ENCODE measurements at regions not wholly inside any gene's neighbourhood (a gene's known extent, or its start where the extent isn't known, plus 50 kb on each side); places are given as distances from the start of the nearest gene placed in this dataset.
"Not testable (repeated sequence)": the region's sequence is repeated elsewhere in the genome, so short reads cannot be mapped to it uniquely, and the experiment has no call there.

GRCh38 chr2:12926641-12927040, 209.9 kb downstream of the TRIB2 start:
- intact Hi-C loops (cut with DNase I), result not testable (repeated sequence)
- DNase-seq, result peak in 1 of 10 donors; percentile 78

- intact Hi-C loops (cut with DNase I), result no loop called here
- DNase-seq, result no peak
Measured at GRCh38 chr2:12928197-12928774, 211.6 kb downstream of the TRIB2 start.

GRCh38 chr2:12928775-12929401, 212.2 kb downstream of the TRIB2 start:
- no peak for DNase-seq
- intact Hi-C loops (cut with DNase I), result no loop called here

GRCh38 chr2:12929758-12930157, 213.0 kb downstream of the TRIB2 start:
- DNase-seq, result no peak
- intact Hi-C loops (cut with DNase I), result loop anchor here (5.0 to 10.0 kb wide), 2 partner anchors 75 to 1097 kb away; no protein-coding TSS in a partner anchor

- DNase-seq, result no peak
- intact Hi-C loops (cut with DNase I), result loop anchor here (5.0 to 10.0 kb wide), 2 partner anchors 74 to 1098 kb away; no protein-coding TSS in a partner anchor
Measured at GRCh38 chr2:12930391-12930790, 213.7 kb downstream of the TRIB2 start.

- DNase-seq, result peak in 1 of 10 donors; percentile 11
- intact Hi-C loops (cut with DNase I), result loop anchor here (1.0 to 10.0 kb wide), 4 partner anchors 73 to 1099 kb away; partner anchors contain the start of gene TRIB2
Measured at GRCh38 chr2:12931186-12931844, 214.6 kb downstream of the TRIB2 start.

GRCh38 chr2:12932192-12932591, 215.5 kb downstream of the TRIB2 start:
- intact Hi-C loops (cut with DNase I), result loop anchor here (5.0 to 10.0 kb wide), 2 partner anchors 73 to 1100 kb away; no protein-coding TSS in a partner anchor
- no peak for DNase-seq

- intact Hi-C loops (cut with DNase I), result loop anchor here (5.0 to 10.0 kb wide), 2 partner anchors 71 to 1102 kb away; no protein-coding TSS in a partner anchor
- no peak for DNase-seq
Measured at GRCh38 chr2:12934146-12934756, 217.5 kb downstream of the TRIB2 start.

- intact Hi-C loops (cut with DNase I), result loop anchor here (10.0 kb wide), 1 partner anchor 70 kb away; no protein-coding TSS in a partner anchor
- no peak for DNase-seq
Measured at GRCh38 chr2:12935222-12935621, 218.5 kb downstream of the TRIB2 start.

DNA sequence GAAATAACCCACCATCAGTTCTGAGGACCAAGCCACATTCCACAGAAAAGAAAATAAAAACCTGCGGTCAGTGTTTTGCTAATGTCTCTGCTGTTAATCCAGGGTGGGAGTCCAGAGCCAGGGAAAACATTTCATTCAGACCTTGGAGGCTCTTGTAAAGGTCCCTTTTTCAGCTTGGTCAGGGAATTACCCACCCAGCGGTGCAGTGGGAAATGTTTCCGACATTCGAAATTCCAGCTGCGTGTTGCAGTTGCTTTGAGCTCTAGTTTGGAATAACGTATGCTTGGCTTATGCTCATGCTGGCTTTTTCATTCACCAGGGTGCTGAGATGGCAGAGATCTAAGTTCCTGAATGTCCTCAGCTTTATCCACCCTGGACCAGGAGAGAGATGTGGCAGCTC, 219.1 kb downstream of the TRIB2 start:
- intact Hi-C loops (cut with DNase I), result loop anchor here (10.0 kb wide), 1 partner anchor 69 kb away; no protein-coding TSS in a partner anchor

GRCh38 chr2:12941203-12941602, 224.5 kb downstream of the TRIB2 start:
- no peak for DNase-seq
- intact Hi-C loops (cut with DNase I), result no loop called here

More for the DNA sequence above, 219.1 kb downstream of the TRIB2 start:
- DNase-seq, result no peak

DNA sequence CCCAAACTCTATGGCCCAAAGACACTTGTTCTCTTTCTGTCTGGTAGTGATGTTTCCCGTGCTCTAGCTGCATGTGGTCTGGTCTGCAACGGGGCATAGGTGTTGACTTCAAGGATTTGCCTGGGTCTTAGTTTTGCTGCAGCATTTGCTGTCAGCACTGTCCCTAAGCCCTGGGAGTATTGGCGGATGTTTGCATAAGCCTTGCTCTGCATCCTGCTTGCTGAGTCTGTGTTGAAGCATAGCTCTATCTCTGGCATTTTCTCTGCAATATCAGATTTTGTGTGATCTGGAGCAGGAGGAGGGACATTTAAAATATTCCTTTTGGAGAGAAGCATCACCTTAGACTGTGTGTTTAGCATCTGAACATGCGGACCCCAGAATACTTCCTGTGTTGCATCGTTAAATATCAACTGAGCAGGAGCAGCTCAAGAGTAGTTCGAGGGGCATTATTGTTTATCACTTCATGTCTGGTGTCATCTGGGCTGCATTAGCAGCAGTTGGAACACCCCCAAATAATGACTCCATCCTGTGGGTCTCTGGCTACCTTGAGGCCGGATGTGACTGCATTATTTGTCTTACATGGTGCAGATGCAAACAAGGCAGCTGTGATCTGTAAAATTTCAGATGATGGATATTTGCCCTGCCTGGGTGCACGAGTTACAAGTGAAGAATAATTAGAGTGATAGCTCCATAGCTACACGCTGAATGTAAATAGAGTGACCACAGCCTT, 231.7 kb downstream of the TRIB2 start:
- DNase-seq, result no peak
- intact Hi-C loops (cut with DNase I), result no loop called here

DNA sequence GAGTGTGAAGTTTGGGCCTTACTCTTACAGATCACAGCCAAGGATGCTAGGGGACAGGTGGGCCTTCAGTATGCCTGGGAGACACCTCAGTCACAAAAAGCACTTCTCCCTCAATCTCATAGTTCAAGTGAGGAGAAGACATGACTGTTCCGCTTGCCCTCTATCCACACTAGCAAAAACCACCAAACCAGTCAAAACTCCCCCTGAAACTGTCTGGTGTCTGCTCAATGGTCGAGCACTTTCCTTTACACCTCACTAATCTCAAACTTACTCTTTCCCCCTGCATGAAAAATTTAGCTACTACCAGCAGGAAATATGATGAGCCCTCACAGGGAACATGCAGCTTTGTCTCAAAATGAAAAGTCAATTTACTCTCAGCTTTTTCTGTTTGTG, 232.2 kb downstream of the TRIB2 start:
- intact Hi-C loops (cut with DNase I), result no loop called here
- no peak for DNase-seq

GRCh38 chr2:12949406-12949805, 232.7 kb downstream of the TRIB2 start:
- no peak for DNase-seq
- intact Hi-C loops (cut with DNase I), result no loop called here

GRCh38 chr2:12950174-12950573, 233.4 kb downstream of the TRIB2 start:
- intact Hi-C loops (cut with DNase I), result no loop called here

DNA sequence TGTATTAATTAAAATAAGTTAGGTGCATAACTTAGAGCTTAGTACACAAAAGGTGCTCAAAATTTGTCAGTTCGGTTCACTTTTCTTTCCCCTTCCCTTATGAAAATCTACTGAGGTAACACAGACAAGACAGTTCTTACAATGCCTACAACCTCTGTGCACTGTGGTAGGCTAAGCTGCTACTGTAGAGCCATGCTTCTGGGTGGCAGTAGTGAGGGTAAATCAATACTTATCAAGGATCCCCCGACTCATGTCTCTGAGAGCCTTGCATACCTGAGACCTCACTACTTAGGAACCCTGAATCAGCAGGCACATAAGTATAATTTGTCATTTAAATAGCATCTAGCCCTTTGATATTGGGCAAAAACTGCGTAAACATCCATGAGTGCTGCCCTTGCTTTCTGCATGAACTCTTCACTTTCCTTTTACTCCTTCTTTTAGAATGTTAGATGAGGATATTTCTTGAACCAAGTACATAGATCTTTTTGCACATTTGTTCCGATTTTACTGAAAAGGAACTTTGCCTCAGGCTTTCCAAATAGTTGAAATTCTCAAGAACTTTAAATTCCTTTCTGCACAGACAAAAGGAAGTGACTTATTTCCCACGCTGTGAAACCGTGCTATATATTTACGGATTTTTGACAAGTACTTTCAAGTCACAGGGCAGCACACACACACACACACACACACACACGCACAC, 234.4 kb downstream of the TRIB2 start:
- intact Hi-C loops (cut with DNase I), result no loop called here

More at GRCh38 chr2:12950174-12950573, 233.4 kb downstream of the TRIB2 start:
- DNase-seq, result no peak

DNA sequence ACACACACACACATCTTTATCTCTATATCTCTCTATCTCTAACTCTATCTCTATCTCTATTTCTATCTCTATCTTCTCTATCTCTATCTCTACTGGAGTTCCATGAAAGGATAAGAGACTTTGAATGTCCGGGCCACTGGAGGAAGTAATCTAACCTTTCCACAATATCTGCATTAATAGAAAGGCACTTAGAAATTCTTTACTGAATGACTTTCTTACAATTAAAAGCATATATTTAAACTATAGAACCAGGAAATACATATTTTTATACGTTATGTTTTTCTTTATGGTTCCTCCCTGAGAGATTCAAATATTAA, 234.9 kb downstream of the TRIB2 start:
- no peak for DNase-seq
- intact Hi-C loops (cut with DNase I), result no loop called here

More for the DNA sequence above, 234.4 kb downstream of the TRIB2 start:
- DNase-seq, result no peak

DNA sequence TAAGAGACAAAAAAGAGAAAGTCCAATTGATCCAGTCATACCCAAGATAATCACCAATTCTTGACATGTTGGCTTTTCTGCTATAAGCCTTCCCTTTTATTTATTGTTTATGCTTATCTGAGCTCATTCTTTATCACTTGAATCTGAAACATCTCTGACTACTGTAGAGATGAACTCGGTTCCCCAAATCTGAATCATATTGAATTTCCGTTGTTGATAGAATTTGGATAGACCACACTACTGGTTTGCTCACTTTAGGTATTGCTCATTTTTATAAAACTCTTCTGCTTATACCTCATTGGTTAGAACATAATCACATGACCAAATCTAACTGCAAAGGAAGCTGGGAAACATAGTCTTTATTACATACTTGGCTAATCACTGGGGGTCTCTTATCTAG, 236.9 kb downstream of the TRIB2 start:
- intact Hi-C loops (cut with DNase I), result no loop called here
- no peak for DNase-seq

- intact Hi-C loops (cut with DNase I), result no loop called here
- no peak for DNase-seq
Measured at GRCh38 chr2:12955864-12956263, 239.1 kb downstream of the TRIB2 start.

- no peak for DNase-seq
- intact Hi-C loops (cut with DNase I), result no loop called here
Measured at GRCh38 chr2:12957251-12957650, 240.5 kb downstream of the TRIB2 start.

Measured in posterior cingulate gyrus (tissue), 11 donors.